ENCODE measurements at regions not wholly inside any gene's neighbourhood (a gene's known extent, or its start where the extent isn't known, plus 50 kb on each side); places are given as distances from the start of the nearest gene placed in this dataset.

GRCh38 chr11:25659706-25660105 lies 672.2 kb upstream of the ANO3 start:
- TF ChIP-seq, protein P1, sequence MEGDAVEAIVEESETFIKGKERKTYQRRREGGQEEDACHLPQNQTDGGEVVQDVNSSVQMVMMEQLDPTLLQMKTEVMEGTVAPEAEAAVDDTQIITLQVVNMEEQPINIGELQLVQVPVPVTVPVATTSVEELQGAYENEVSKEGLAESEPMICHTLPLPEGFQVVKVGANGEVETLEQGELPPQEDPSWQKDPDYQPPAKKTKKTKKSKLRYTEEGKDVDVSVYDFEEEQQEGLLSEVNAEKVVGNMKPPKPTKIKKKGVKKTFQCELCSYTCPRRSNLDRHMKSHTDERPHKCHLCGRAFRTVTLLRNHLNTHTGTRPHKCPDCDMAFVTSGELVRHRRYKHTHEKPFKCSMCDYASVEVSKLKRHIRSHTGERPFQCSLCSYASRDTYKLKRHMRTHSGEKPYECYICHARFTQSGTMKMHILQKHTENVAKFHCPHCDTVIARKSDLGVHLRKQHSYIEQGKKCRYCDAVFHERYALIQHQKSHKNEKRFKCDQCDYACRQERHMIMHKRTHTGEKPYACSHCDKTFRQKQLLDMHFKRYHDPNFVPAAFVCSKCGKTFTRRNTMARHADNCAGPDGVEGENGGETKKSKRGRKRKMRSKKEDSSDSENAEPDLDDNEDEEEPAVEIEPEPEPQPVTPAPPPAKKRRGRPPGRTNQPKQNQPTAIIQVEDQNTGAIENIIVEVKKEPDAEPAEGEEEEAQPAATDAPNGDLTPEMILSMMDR (IDR thresholded peaks at IDR 0.05) = no peak
- TF ChIP-seq POLR2A (IDR thresholded peaks at IDR 0.05) = no peak

Data from vagina (tissue), 2 donors.